ENCODE measurements at regions not wholly inside any gene's neighbourhood (a gene's known extent, or its start where the extent isn't known, plus 50 kb on each side); places are given as distances from the start of the nearest gene placed in this dataset.

- POLR2A ChIA-PET, result interaction anchor here (0.6 kb wide), 1 partner anchor 993 kb away, joined by 3 read pairs; no protein-coding TSS in a partner anchor
Observed at GRCh38 chr17:33982909-33983308, 272.2 kb upstream of the CCL2 start.

DNA sequence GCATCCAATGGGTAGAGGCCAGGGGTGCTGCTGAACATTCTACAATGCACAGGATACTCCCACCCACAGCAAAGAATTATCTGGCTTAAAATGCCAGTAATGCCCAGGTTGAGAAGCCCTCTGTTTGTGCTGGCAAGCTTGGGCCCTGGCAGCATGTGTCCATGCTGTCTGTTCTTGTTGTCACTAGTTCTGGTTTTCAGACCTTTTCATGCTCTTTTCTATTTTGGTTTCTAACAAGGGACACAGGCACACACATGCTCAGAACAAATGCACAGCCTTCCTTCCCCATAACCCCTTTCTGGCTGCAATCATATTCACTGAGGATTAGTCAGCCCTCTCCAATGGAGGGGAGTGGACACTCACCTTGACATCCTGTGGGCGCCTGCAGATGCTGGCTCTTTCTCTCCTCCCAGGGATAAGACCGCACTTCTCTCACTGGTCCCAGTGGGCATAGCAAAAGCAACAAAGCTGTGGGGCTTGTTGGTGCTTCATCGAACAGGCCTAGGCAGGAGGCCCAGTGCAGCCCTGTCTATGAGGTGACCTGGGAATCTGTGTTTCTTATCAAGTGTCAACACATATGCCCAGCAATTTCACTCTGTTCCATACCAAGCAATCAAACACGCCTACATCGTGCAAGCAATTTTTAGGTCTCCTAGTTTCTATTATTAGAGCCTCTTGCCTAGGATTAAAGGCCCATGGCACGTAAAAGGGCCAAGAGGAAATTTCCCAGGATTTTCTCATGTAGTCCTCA, 271.1 kb upstream of the CCL2 start:
- H3K27ac Mint-ChIP-seq, result no peak overlapping the region
- no peak for DNase-seq
- peaks cover 2% of the 10 kb centered on the region for H3K4me1 Mint-ChIP-seq
- H3K9me3 Mint-ChIP-seq, result no peaks in the 10 kb centered on the region
- POLR2A ChIA-PET, result no interaction called here
- peaks cover 6% of the 10 kb centered on the region for H3K27me3 Mint-ChIP-seq
- no peak for ATAC-seq (ENCODE audit: low read depth)
- no peaks in the 10 kb centered on the region for H3K36me3 Mint-ChIP-seq
- H3K4me3 Mint-ChIP-seq, result no peak overlapping the region

More at GRCh38 chr17:33982909-33983308, 272.2 kb upstream of the CCL2 start:
- no peaks in the 10 kb centered on the region for H3K9me3 Mint-ChIP-seq
- DNase-seq (no peak), ATAC-seq (ENCODE audit: low read depth) (no peak)
- H3K36me3 Mint-ChIP-seq, result no peaks in the 10 kb centered on the region
- no peak overlapping the region for H3K27ac Mint-ChIP-seq
- no peak overlapping the region for H3K4me3 Mint-ChIP-seq
- H3K4me1 Mint-ChIP-seq, result peaks cover 2% of the 10 kb centered on the region
- H3K27me3 Mint-ChIP-seq, result peaks cover 2% of the 10 kb centered on the region

GRCh38 chr17:33986088-33986487, 269.0 kb upstream of the CCL2 start:
- ATAC-seq (ENCODE audit: low read depth), result no peak
- Mint-ChIP-seq H3K27me3 (peaks cover 11% of the 10 kb centered on the region), H3K36me3 (no peaks in the 10 kb centered on the region), H3K9me3 (no peaks in the 10 kb centered on the region), H3K4me3 (no peak overlapping the region), H3K27ac (no peak overlapping the region), H3K4me1 (peaks cover 2% of the 10 kb centered on the region)
- POLR2A ChIA-PET, result no interaction called here
- no peak for DNase-seq

DNA sequence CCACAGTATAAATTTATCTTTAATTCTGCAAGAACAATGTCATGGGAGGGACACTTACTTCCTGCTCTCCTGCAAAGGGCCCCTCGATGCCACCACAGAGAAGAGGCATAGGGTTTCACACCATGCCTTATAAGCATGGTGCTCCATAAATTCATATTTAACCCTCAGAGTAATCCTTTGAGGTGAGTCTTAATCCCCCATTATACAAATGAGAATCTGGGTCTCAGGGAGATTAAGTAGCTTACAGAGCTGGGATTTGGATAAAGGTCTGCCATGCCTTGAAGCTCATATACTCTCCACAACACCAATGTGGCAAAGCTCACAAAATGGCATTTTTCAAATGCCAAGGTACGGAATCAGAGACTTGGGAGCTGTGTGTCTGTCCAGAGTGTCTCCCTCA, 268.5 kb upstream of the CCL2 start:
- peaks cover 2% of the 10 kb centered on the region for H3K4me1 Mint-ChIP-seq
- H3K4me3 Mint-ChIP-seq, result no peak overlapping the region
- peaks cover 11% of the 10 kb centered on the region for H3K27me3 Mint-ChIP-seq
- H3K9me3 Mint-ChIP-seq, result no peaks in the 10 kb centered on the region
- no peak overlapping the region for H3K27ac Mint-ChIP-seq
- POLR2A ChIA-PET, result no interaction called here
- DNase-seq, result no peak
- no peak for ATAC-seq (ENCODE audit: low read depth)
- H3K36me3 Mint-ChIP-seq, result no peaks in the 10 kb centered on the region

- H3K27ac Mint-ChIP-seq, result no peak overlapping the region
- no peaks in the 10 kb centered on the region for H3K4me1 Mint-ChIP-seq
- H3K4me3 Mint-ChIP-seq, result no peak overlapping the region
- no peak for DNase-seq
- peaks cover 11% of the 10 kb centered on the region for H3K27me3 Mint-ChIP-seq
- no peak for ATAC-seq (ENCODE audit: low read depth)
- no peaks in the 10 kb centered on the region for H3K9me3 Mint-ChIP-seq
- POLR2A ChIA-PET, result no interaction called here
- H3K36me3 Mint-ChIP-seq, result no peaks in the 10 kb centered on the region
Observed at GRCh38 chr17:33987162-33987561, 267.9 kb upstream of the CCL2 start.

DNA sequence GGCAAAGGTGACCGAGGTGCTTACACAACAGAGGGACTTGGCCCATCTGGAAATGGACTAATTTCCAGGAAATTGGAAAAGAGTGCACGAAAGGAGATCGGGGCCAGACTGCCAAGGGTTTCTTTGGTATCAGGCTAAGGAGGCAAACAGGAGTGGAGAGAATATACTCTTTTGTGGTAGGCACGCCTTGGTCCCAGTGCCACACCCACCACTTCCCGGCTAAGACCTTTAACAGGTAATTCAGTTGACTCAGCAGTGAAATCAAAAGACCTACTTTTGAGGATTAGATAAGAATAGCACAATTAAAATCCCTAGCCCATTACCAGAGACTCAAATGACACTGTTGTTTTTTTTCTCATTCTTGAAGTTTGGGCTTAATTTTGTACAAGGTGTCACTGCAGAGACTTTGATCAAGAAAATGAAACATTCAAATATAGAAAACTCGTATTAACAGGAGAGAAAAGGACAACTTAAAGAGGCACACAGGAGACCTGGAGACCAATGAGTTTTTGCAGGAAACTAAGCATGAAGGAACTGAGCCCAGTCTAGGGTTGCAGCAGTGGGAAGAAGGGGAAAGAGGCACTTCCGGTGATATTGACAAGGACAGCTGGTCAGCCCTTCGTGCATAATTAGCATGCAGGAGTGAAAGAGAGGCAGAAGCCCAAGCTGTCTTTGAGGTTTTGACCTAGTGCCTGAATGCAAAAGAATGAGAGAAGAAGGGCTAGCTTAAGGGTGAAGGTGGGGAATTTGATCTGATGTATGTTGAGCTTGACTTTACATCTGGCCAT, 265.5 kb upstream of the CCL2 start:
- Mint-ChIP-seq H3K27me3 (peaks cover 9% of the 10 kb centered on the region), H3K4me1 (no peaks in the 10 kb centered on the region), H3K27ac (no peak overlapping the region), H3K36me3 (no peaks in the 10 kb centered on the region), H3K9me3 (no peaks in the 10 kb centered on the region), H3K4me3 (no peak overlapping the region)
- POLR2A ChIA-PET, result no interaction called here
- DNase-seq, result no peak
- ATAC-seq (ENCODE audit: low read depth), result no peak

DNA sequence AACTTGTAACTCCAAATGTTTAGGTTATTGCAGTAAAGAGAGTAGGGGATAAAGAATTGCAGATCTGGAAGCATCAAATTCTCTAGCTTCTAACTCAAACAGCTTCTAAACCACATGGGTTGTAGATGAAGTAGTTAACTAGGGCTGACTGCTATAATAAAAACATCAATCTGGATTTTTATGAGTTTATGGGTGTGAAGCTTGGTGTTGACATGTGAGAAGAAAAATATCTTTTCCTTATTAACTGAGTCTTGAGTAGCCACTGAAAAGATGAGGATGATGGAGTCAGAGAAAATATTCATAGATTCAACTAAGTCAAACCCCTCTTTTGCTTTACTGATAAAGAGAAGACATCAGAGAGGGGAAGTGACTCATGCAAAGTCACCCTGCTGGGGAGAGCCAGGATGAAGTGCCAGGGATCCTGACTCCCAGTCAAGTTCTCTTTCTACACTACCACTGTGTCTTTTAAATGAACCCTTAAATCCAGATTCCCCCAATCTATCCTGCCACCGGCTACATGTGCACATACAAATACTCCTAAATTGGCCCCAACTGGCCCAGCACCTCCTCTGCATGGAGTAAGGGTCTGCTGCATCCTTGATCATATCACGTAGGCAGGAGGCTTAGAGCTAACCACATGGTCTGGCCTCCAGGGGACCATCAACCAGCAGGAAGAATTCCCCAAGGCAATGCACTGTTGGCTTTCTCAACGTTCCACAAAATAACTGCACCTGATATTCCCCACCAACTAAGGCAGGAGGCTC, 264.0 kb upstream of the CCL2 start:
- POLR2A ChIA-PET, result no interaction called here

GRCh38 chr17:33992113-33992512, 263.0 kb upstream of the CCL2 start:
- POLR2A ChIA-PET, result no interaction called here
- no peak overlapping the region for H3K27ac Mint-ChIP-seq
- no peaks in the 10 kb centered on the region for H3K36me3 Mint-ChIP-seq
- ATAC-seq (ENCODE audit: low read depth) (no peak), DNase-seq (no peak)
- H3K9me3 Mint-ChIP-seq, result no peaks in the 10 kb centered on the region
- peaks cover 9% of the 10 kb centered on the region for H3K27me3 Mint-ChIP-seq
- no peaks in the 10 kb centered on the region for H3K4me1 Mint-ChIP-seq
- H3K4me3 Mint-ChIP-seq, result no peak overlapping the region

More for the DNA sequence above, 264.0 kb upstream of the CCL2 start:
- ATAC-seq (ENCODE audit: low read depth), result no peak
- DNase-seq, result no peak
- Mint-ChIP-seq H3K27ac (no peak overlapping the region), H3K4me1 (no peaks in the 10 kb centered on the region), H3K36me3 (no peaks in the 10 kb centered on the region), H3K27me3 (peaks cover 9% of the 10 kb centered on the region), H3K9me3 (no peaks in the 10 kb centered on the region), H3K4me3 (no peak overlapping the region)

GRCh38 chr17:34000639-34001038, 254.4 kb upstream of the CCL2 start:
- Mint-ChIP-seq H3K27me3 (peaks cover 13% of the 10 kb centered on the region), H3K4me1 (no peaks in the 10 kb centered on the region), H3K4me3 (no peak overlapping the region), H3K36me3 (no peaks in the 10 kb centered on the region), H3K9me3 (peaks cover 18% of the 10 kb centered on the region), H3K27ac (no peak overlapping the region)
- no peak for DNase-seq
- no peak for ATAC-seq (ENCODE audit: low read depth)
- POLR2A ChIA-PET, result no interaction called here

DNA sequence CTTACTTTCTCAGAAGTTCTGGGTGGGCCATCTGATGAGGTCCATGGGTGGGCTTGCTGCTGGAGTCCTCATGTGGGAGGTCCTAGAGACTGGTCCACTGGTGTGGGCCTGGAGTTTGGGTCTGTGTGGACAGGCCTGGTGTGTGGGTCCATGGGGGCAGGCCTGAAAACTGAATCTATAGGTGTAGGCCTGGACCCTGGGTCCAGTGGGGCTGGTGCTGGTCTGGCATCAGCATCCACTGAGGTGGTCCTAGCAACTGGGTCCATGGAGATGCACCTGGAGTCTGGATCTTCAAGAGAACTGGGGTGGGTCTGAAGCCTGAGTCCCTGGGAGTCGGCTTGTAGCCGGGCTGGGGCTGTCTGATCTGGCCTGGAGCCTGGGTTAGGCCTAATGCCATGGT, 253.8 kb upstream of the CCL2 start:
- DNase-seq, result no peak
- H3K4me3 Mint-ChIP-seq, result no peak overlapping the region
- H3K36me3 Mint-ChIP-seq, result no peaks in the 10 kb centered on the region
- H3K27ac Mint-ChIP-seq, result no peak overlapping the region
- POLR2A ChIA-PET, result no interaction called here
- peaks cover 18% of the 10 kb centered on the region for H3K9me3 Mint-ChIP-seq
- peaks cover 16% of the 10 kb centered on the region for H3K27me3 Mint-ChIP-seq
- no peak for ATAC-seq (ENCODE audit: low read depth)
- no peaks in the 10 kb centered on the region for H3K4me1 Mint-ChIP-seq

DNA sequence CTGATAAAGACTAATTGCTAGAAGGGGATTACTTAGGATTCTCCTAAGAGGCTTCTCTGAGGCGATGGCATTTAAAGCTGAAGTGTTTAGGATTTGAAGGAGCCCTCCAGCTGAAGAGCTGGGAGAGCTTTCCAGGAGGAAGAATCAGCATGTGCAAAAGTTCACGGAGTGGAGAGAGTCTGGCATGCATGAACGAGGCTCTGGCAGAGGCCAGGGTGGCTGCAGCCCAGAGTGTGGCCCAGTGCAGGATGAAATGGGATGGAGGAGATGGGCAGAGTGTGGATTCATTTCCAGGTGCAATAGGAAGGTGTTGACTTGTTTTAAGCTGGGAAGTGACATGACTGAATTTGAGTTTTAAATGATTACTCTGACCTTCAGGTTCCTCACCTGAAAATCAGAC, 249.0 kb upstream of the CCL2 start:
- POLR2A ChIA-PET, result no interaction called here
- no peak for ATAC-seq (ENCODE audit: low read depth)
- Mint-ChIP-seq H3K27ac (no peak overlapping the region), H3K27me3 (peaks cover 10% of the 10 kb centered on the region), H3K36me3 (no peaks in the 10 kb centered on the region), H3K4me3 (no peak overlapping the region), H3K9me3 (peaks cover 12% of the 10 kb centered on the region), H3K4me1 (no peaks in the 10 kb centered on the region)
- no peak for DNase-seq

GRCh38 chr17:34008125-34008524, 247.0 kb upstream of the CCL2 start:
- H3K4me1 Mint-ChIP-seq, result no peaks in the 10 kb centered on the region
- no peak overlapping the region for H3K4me3 Mint-ChIP-seq
- H3K9me3 Mint-ChIP-seq, result peaks cover 5% of the 10 kb centered on the region
- DNase-seq (no peak), ATAC-seq (ENCODE audit: low read depth) (no peak)
- no peak overlapping the region for H3K27ac Mint-ChIP-seq
- POLR2A ChIA-PET, result no interaction called here
- no peaks in the 10 kb centered on the region for H3K36me3 Mint-ChIP-seq
- peaks cover 9% of the 10 kb centered on the region for H3K27me3 Mint-ChIP-seq

GRCh38 chr17:34009912-34010311, 245.2 kb upstream of the CCL2 start:
- DNase-seq (no peak), ATAC-seq (ENCODE audit: low read depth) (no peak)
- POLR2A ChIA-PET, result no interaction called here
- peaks cover 7% of the 10 kb centered on the region for H3K27me3 Mint-ChIP-seq
- no peak overlapping the region for H3K4me3 Mint-ChIP-seq
- no peaks in the 10 kb centered on the region for H3K9me3 Mint-ChIP-seq
- H3K27ac Mint-ChIP-seq, result no peak overlapping the region
- H3K4me1 Mint-ChIP-seq, result no peaks in the 10 kb centered on the region
- no peaks in the 10 kb centered on the region for H3K36me3 Mint-ChIP-seq

GRCh38 chr17:34010534-34010933, 244.6 kb upstream of the CCL2 start:
- POLR2A ChIA-PET, result no interaction called here
- Mint-ChIP-seq H3K4me3 (no peak overlapping the region), H3K36me3 (no peaks in the 10 kb centered on the region), H3K9me3 (no peaks in the 10 kb centered on the region), H3K4me1 (no peaks in the 10 kb centered on the region), H3K27me3 (peaks cover 6% of the 10 kb centered on the region), H3K27ac (no peak overlapping the region)
- DNase-seq (no peak), ATAC-seq (ENCODE audit: low read depth) (no peak)
